ENCODE measurements at regions not wholly inside any gene's neighbourhood (a gene's known extent, or its start where the extent isn't known, plus 50 kb on each side); places are given as distances from the start of the nearest gene placed in this dataset.

- TF ChIP-seq, protein P1, sequence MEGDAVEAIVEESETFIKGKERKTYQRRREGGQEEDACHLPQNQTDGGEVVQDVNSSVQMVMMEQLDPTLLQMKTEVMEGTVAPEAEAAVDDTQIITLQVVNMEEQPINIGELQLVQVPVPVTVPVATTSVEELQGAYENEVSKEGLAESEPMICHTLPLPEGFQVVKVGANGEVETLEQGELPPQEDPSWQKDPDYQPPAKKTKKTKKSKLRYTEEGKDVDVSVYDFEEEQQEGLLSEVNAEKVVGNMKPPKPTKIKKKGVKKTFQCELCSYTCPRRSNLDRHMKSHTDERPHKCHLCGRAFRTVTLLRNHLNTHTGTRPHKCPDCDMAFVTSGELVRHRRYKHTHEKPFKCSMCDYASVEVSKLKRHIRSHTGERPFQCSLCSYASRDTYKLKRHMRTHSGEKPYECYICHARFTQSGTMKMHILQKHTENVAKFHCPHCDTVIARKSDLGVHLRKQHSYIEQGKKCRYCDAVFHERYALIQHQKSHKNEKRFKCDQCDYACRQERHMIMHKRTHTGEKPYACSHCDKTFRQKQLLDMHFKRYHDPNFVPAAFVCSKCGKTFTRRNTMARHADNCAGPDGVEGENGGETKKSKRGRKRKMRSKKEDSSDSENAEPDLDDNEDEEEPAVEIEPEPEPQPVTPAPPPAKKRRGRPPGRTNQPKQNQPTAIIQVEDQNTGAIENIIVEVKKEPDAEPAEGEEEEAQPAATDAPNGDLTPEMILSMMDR (IDR thresholded peaks at IDR 0.05 in 4 of 5, conservative IDR thresholded peaks at IDR 0.05 in 1 of 5), result no peak
- no peak for TF ChIP-seq POLR2A (IDR thresholded peaks at IDR 0.05)
Observed at GRCh38 chr14:71684323-71684722, 247.9 kb upstream of the RGS6 start.

Measured in gastrocnemius medialis (tissue), 4 donors.